Sigmoid colon (tissue), 6 donors: ENCODE measurements at regions not wholly inside any gene's neighbourhood (a gene's known extent, or its start where the extent isn't known, plus 50 kb on each side); places are given as distances from the start of the nearest gene placed in this dataset.
"Not testable (repeated sequence)": the region's sequence is repeated elsewhere in the genome, so short reads cannot be mapped to it uniquely, and the experiment has no call there.

Source experiments
- DNase-seq: peaks from one replicate; pipeline ENCODE4 v3.0.0-alpha.2; 2019
- H3K27ac ChIP-seq, 4 donors: fragments of 200-600 bp; sonication (generic); one replicate each; pipeline ENCODE4 v1.5.1; 2016 to 2019; ENCODE audit warnings: mild to moderate bottlenecking in 1 of 4
- H3K27me3 ChIP-seq, 3 donors: fragments of 200-600 bp; sonication (generic); one replicate each; pipeline ENCODE4 v1.5.1; 2019; ENCODE audit warnings: mild to moderate bottlenecking in 1 of 3
- H3K36me3 ChIP-seq, 4 donors: fragments of 200-600 bp; sonication (generic); one replicate each; pipeline ENCODE4 v1.5.1; 2016 to 2019
- H3K4me1 ChIP-seq, 4 donors: fragments of 200-600 bp; sonication (generic); one replicate each; pipeline ENCODE4 v1.5.1; 2017 to 2019
- H3K4me3 ChIP-seq, 4 donors: fragments of 200-600 bp; sonication (generic); one replicate each; pipeline ENCODE4 v1.5.1; 2017 to 2019; ENCODE audit warnings: mild to moderate bottlenecking in 2 of 4, moderate library complexity in 1 of 4
- H3K9me3 ChIP-seq, 4 donors: fragments of 200-600 bp in 3 of 4; sonication (generic) in 3 of 4; one replicate each; pipeline versions ENCODE4 v1.5.1 to v1.6.1; 2013 to 2019
- EP300 ChIP-seq, 4 donors: sonication (generic); formaldehyde crosslinking; IDR thresholded peaks; one replicate each; pipeline ENCODE4 v1.6.1; 2017; ENCODE audit warnings: antibody characterized with exemption in 4 of 4
- POLR2A ChIP-seq, 2 donors: fragments of 450-650 bp; IDR thresholded peaks; one replicate each; pipeline ENCODE4 v1.6.1; 2016; ENCODE audit warnings: antibody characterized with exemption in 2 of 2, mild to moderate bottlenecking in 2 of 2, moderate library complexity in 2 of 2
- POLR2AphosphoS5 ChIP-seq, 4 donors: sonication (generic); formaldehyde crosslinking; IDR thresholded peaks; one replicate each; pipeline ENCODE4 v1.6.1; 2017; ENCODE audit warnings: antibody characterized with exemption in 4 of 4
- WGBS, 2 donors: extraction: QIAGEN DNeasy Blood & Tissue Kit; methylation state at CpG; one replicate each; pipeline ENCODE4 v1.1.7; 2013; 5-methylcytosine and 5-hydroxymethylcytosine counted together
- intact Hi-C: fragments of 100-400 bp; cut with DNase I; formaldehyde crosslinking; loops from one replicate; pipeline ENCODE4 v1.15.1; 2023
- TF ChIP-seq, protein P1 (sequence below), 4 experiments: fragments of 450-650 bp in 3 of 4; fragments of 200-600 bp in 1 of 4; IDR thresholded peaks; one replicate each; pipeline ENCODE4 v1.5.1; 2016 to 2019; ENCODE audit warnings: antibody characterized with exemption in 4 of 4, mild to moderate bottlenecking in 3 of 4, moderate library complexity in 2 of 4
- donor health status: healthy with polysubstance abuse.
- donor health status: healthy.

DNA sequence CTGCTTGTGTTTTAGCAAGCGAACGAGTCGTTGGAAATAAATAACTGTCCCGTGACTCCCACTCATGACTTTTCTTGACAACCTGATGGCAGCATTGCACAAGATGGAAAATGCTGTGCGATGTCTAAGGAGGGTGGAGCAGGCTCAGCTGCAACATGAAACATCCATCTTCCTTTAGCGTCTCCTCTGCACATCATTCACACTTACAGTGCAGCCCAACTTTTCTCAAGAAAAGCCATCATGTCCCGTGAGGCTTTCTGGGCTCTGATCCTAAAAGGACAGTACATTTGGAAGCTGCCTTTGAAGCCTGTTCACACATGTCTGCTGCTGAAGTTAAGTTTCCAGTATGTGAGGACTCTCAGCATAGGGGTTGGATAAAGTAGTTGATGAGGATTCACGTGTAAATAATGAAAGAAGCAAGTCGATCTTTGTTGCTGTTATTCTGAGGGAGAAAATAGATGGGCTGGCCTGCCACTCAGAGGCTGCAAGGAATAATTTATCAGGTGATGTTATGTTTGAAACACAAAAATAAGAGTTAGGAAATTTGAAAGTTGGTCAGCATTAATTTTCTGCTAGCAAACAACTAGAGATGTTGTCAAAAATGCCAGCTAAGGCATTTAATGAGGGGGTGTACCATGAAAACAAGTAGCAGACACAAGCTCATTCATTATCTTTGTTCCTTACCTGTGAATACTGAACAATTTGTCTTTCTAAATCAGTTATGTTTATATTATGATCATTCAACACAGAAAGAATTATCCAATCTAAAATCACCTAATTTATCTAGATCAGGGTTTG is 328.7 kb upstream of the ZFP42 start:
- no peaks in the 10 kb centered on the region for H3K4me1 ChIP-seq
- 66 to 73% methylated on average over 9 of the region's 9 CpGs for WGBS, 2 donors
- H3K4me3 ChIP-seq = no peak overlapping the region
- no peaks in the 10 kb centered on the region for H3K36me3 ChIP-seq
- intact Hi-C loops = no loop called here
- H3K9me3 ChIP-seq = no peaks in the 10 kb centered on the region
- H3K27ac ChIP-seq = peak overlapping the region in 1 of 4 donors; percentile 32
- TF ChIP-seq, protein P1, sequence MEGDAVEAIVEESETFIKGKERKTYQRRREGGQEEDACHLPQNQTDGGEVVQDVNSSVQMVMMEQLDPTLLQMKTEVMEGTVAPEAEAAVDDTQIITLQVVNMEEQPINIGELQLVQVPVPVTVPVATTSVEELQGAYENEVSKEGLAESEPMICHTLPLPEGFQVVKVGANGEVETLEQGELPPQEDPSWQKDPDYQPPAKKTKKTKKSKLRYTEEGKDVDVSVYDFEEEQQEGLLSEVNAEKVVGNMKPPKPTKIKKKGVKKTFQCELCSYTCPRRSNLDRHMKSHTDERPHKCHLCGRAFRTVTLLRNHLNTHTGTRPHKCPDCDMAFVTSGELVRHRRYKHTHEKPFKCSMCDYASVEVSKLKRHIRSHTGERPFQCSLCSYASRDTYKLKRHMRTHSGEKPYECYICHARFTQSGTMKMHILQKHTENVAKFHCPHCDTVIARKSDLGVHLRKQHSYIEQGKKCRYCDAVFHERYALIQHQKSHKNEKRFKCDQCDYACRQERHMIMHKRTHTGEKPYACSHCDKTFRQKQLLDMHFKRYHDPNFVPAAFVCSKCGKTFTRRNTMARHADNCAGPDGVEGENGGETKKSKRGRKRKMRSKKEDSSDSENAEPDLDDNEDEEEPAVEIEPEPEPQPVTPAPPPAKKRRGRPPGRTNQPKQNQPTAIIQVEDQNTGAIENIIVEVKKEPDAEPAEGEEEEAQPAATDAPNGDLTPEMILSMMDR (IDR thresholded peaks at IDR 0.05) = no peak
- no peak for TF ChIP-seq POLR2AphosphoS5 (IDR thresholded peaks at IDR 0.05)
- no peak for TF ChIP-seq EP300 (IDR thresholded peaks at IDR 0.05)
- no peak for TF ChIP-seq POLR2A (IDR thresholded peaks at IDR 0.05)
- H3K27me3 ChIP-seq = no peaks in the 10 kb centered on the region
- no peak for DNase-seq

DNA sequence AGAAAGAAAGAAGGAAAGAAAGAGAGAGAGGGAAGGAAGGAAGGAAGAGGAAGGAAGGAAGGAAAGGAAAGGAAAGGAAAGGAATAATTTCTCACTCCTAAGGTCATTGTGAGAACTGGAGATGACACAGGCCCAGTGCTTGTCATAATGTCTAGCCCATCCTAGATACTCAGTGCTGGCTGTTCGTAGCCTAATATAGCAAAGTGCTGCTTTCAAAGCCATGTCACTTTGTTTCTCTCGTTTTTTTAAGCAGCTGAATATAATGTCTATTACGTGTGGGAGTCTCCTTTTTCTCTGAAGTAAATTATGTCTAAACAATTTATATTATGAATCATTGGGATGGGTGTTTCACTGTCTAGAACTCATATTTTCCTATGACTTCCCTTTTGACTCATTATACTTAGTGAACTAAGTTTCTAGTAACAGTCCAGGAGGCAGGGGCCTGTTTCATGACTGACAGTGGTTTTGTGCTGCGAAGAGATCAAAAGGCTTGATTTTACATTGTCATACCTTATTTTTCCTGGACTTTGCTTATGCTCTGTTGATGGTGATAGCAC is 327.0 kb upstream of the ZFP42 start:
- H3K4me3 ChIP-seq = no peak overlapping the region
- 47 to 68% methylated on average over 4 of the region's 4 CpGs for WGBS, 2 donors
- H3K36me3 ChIP-seq = no peaks in the 10 kb centered on the region
- H3K27ac ChIP-seq = no peak overlapping the region
- H3K4me1 ChIP-seq = no peaks in the 10 kb centered on the region
- intact Hi-C loops = no loop called here
- no peaks in the 10 kb centered on the region for H3K9me3 ChIP-seq
- no peaks in the 10 kb centered on the region for H3K27me3 ChIP-seq
- TF ChIP-seq, protein P1 (IDR thresholded peaks at IDR 0.05) = no peak
- TF ChIP-seq POLR2A (IDR thresholded peaks at IDR 0.05) = no peak
- DNase-seq = no peak

DNA sequence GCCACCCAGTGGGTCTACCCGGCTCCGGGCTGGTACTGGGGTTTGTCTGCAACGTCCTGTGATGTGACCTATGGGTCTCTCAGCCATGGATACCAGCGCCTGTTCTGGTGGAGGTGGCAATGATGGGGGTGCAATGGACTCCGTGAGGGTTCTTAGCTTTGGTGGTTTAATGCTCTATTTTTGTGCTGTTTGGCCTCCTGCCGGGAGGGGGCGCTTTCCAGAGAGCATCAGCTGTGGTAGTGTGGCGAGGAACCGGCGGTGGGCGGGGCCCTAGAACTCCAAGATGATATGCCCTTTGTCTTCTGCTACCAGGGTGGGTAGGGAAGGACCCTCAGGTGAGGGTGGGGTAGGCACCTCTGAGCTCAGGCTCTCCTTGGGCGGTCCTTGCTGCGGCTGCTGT is 324.1 kb upstream of the ZFP42 start:
- H3K36me3 ChIP-seq, H3K27me3 ChIP-seq, H3K27ac ChIP-seq, H3K9me3 ChIP-seq, H3K4me1 ChIP-seq, intact Hi-C loops, DNase-seq, H3K4me3 ChIP-seq: not testable (repeated sequence)
- 92 to 94% methylated on average over 12 of the region's 13 CpGs for WGBS, 2 donors

DNA sequence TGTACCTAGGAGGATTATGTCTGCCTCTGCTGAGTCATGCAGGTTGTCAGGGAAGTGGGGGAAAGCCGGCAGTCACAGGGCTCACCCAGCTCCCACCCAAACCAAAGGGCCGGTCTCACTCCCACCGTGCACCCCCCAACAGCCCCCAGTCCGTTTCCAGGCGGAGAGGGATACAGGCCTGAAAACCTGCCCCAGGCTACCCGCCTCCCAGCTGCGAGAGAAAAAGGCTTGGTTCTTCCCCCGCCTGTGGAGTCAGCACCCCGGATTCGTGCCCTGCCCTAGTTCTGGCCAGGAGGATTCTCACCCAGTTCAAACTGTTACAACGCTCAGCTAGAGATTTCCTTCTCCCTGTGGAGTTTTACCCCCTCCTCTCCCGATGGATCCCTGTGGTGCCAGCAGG is 323.6 kb upstream of the ZFP42 start:
- DNase-seq, H3K4me3 ChIP-seq, H3K4me1 ChIP-seq, H3K9me3 ChIP-seq, H3K36me3 ChIP-seq, intact Hi-C loops, H3K27ac ChIP-seq, H3K27me3 ChIP-seq: not testable (repeated sequence)
- 95% methylated on average over 6 to 10 of the region's 12 CpGs for WGBS, 2 donors

DNA sequence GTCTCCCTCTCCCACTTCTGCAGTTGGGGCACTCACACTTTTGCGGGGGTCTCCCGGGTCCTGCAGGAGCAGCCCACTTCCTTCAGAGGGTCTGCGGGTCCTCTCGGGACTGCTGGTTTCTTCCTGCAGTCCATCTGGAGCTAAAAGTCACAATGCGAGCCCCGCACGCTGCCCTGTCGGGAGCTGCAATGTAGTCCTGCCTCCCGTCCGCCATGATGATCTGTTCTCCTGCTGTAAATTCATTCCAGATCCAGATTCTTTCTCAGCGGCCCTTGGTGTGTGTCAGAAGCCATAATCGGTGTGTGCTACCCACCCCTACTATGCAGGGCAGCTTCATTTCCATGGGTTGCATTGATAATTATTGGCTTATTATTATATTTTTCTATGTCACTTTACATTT is 323.0 kb upstream of the ZFP42 start:
- H3K27me3 ChIP-seq, intact Hi-C loops, H3K4me3 ChIP-seq, H3K4me1 ChIP-seq, H3K27ac ChIP-seq, H3K36me3 ChIP-seq, H3K9me3 ChIP-seq, DNase-seq: not testable (repeated sequence)
- WGBS, 2 donors = 95 to 99% methylated on average over 10 of the region's 12 CpGs

DNA sequence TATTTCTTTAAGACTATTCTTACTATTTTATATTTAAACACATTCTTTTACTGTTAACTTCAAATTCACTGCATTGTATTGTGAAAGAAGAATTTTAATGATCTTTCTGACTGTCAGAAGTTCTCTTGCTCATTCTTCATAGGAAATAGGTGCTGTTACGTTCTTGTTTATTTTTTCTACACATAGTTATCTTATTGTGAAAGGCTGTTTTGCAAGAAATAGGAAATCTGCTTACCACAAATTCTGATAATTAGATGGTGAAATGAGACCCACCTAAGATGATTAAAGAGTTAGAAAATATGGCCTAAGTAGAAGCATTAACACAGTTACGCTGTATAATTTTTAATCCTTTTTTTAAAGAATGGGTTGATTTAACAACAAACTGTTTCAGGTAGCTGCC is 316.1 kb upstream of the ZFP42 start:
- H3K27me3 ChIP-seq = no peaks in the 10 kb centered on the region
- no peaks in the 10 kb centered on the region for H3K4me1 ChIP-seq
- intact Hi-C loops = no loop called here
- H3K36me3 ChIP-seq = no peaks in the 10 kb centered on the region
- no peak overlapping the region for H3K4me3 ChIP-seq
- H3K27ac ChIP-seq = no peak overlapping the region
- no peak for TF ChIP-seq EP300 (IDR thresholded peaks at IDR 0.05)
- TF ChIP-seq, protein P1 (IDR thresholded peaks at IDR 0.05) = no peak
- no peak for TF ChIP-seq POLR2AphosphoS5 (IDR thresholded peaks at IDR 0.05)
- TF ChIP-seq POLR2A (IDR thresholded peaks at IDR 0.05) = no peak
- 87% methylated on average over 2 of the region's 2 CpGs for WGBS, 2 donors
- no peaks in the 10 kb centered on the region for H3K9me3 ChIP-seq
- no peak for DNase-seq
